Stimulated activated CD4-positive, alpha-beta T cell treated with anti-CD3 and anti-CD28 coated beads, Interleukin-1b, Interleukin-23, amount 100 ng/mL, for 24 hours (primary cell): ENCODE measurements at regions not wholly inside any gene's neighbourhood (a gene's known extent, or its start where the extent isn't known, plus 50 kb on each side); places are given as distances from the start of the nearest gene placed in this dataset.
"Not testable (repeated sequence)": the region's sequence is repeated elsewhere in the genome, so short reads cannot be mapped to it uniquely, and the experiment has no call there.

Experiments
- DNase-seq, 4 experiments: peaks; one replicate each; pipeline ENCODE4 v3.0.0-alpha.2; 2020; ENCODE audit warnings: low read depth in 4 of 4, low spot score in 1 of 4

- no peak for DNase-seq
Observed at GRCh38 chr5:89866410-89866809, 543.1 kb downstream of the CETN3 start.

GRCh38 chr5:89864941-89865340, 544.6 kb downstream of the CETN3 start:
- no peak for DNase-seq

- DNase-seq, result no peak
Observed at GRCh38 chr5:89857790-89858189, 551.8 kb downstream of the CETN3 start.

- DNase-seq, result no peak
Observed at GRCh38 chr5:89855417-89855816, 554.1 kb downstream of the CETN3 start.

GRCh38 chr5:89851911-89852310, 557.6 kb downstream of the CETN3 start:
- DNase-seq, result no peak

GRCh38 chr5:89850513-89850865, 559.1 kb downstream of the CETN3 start:
- DNase-seq, result no peak

GRCh38 chr5:89849830-89850512, 559.6 kb downstream of the CETN3 start:
- DNase-seq, result no peak

- DNase-seq, result no peak
Observed at GRCh38 chr5:89847743-89848142, 561.8 kb downstream of the CETN3 start.

- DNase-seq, result no peak
Observed at GRCh38 chr5:89844548-89844947, 565.0 kb downstream of the CETN3 start.

- DNase-seq, result no peak
Observed at GRCh38 chr5:89842531-89842930, 567.0 kb downstream of the CETN3 start.

- DNase-seq, result no peak
Observed at GRCh38 chr5:89840906-89841305, 568.6 kb downstream of the CETN3 start.

GRCh38 chr5:89830691-89831090, 578.9 kb downstream of the CETN3 start:
- DNase-seq, result no peak

GRCh38 chr5:89827960-89828359, 581.6 kb downstream of the CETN3 start:
- no peak for DNase-seq

- no peak for DNase-seq
Observed at GRCh38 chr5:89827359-89827758, 582.2 kb downstream of the CETN3 start.

- no peak for DNase-seq
Observed at GRCh38 chr5:89826938-89827337, 582.6 kb downstream of the CETN3 start.

- no peak for DNase-seq
Observed at GRCh38 chr5:89823046-89823445, 586.5 kb downstream of the CETN3 start.

- no peak for DNase-seq
Observed at GRCh38 chr5:89817841-89818240, 591.7 kb downstream of the CETN3 start.

- no peak for DNase-seq
Observed at GRCh38 chr5:89816038-89816437, 593.5 kb downstream of the CETN3 start.

- not testable (repeated sequence) for DNase-seq
Observed at GRCh38 chr5:89800735-89801134, 608.8 kb downstream of the CETN3 start.

GRCh38 chr5:89794504-89794903, 615.1 kb downstream of the CETN3 start:
- DNase-seq, result not testable (repeated sequence)

- not testable (repeated sequence) for DNase-seq
Observed at GRCh38 chr5:89779734-89780133, 629.8 kb downstream of the CETN3 start.

GRCh38 chr5:89777758-89778157, 631.8 kb downstream of the CETN3 start:
- no peak for DNase-seq

- DNase-seq, result no peak
Observed at GRCh38 chr5:89769975-89770374, 639.6 kb downstream of the CETN3 start.

GRCh38 chr5:89759802-89760201, 649.8 kb downstream of the CETN3 start:
- no peak for DNase-seq
